ENCODE measurements at regions not wholly inside any gene's neighbourhood (a gene's known extent, or its start where the extent isn't known, plus 50 kb on each side); places are given as distances from the start of the nearest gene placed in this dataset.

GRCh38 chr1:208510192-208510952 is 266.2 kb upstream of the PLXNA2 start:
- Mint-ChIP-seq H3K9me3 (no peaks in the 10 kb centered on the region), H3K27ac (no peak overlapping the region), H3K4me1 (ENCODE audit: low read depth) (no peaks in the 10 kb centered on the region), H3K4me3 (no peak overlapping the region), H3K36me3 (ENCODE audit: low read depth) (no peaks in the 10 kb centered on the region), H3K27me3 (peaks cover 10% of the 10 kb centered on the region)
- intact Hi-C loops (cut with DNase I, micrococcal nuclease): no loop called here
- Histone ChIP-seq H3K4me3 (ENCODE audit: low read length) (no peak overlapping the region), H3K27ac (ENCODE audit: low read depth in 1 of 2, low read length in 2 of 2) (no peak overlapping the region), H3K4me1 (ENCODE audit: insufficient read depth, low read length) (no peaks in the 10 kb centered on the region), H3K27me3 (ENCODE audit: control insufficient read depth in 1 of 2, insufficient read depth in 2 of 2, low read length in 2 of 2) (no peaks in the 10 kb centered on the region), H3K36me3 (ENCODE audit: insufficient read depth, low read length) (no peaks in the 10 kb centered on the region), H3K9me3 (ENCODE audit: control insufficient read depth in 1 of 2, insufficient read depth in 1 of 2, low read length in 2 of 2) (no peaks in the 10 kb centered on the region)
- DNase-seq: no peak
- TF ChIP-seq CTCF (IDR thresholded peaks at IDR 0.05): no peak
- no peak for ATAC-seq (ENCODE audit: poor library complexity)
- POLR2A ChIA-PET: no interaction called here
- CTCF ChIA-PET: no interaction called here

GRCh38 chr1:208511242-208511860 is 267.2 kb upstream of the PLXNA2 start:
- intact Hi-C loops (cut with DNase I, micrococcal nuclease): no loop called here
- DNase-seq: no peak
- Histone ChIP-seq H3K4me3 (ENCODE audit: low read length) (no peak overlapping the region), H3K27ac (ENCODE audit: low read depth in 1 of 2, low read length in 2 of 2) (no peak overlapping the region), H3K9me3 (ENCODE audit: control insufficient read depth in 1 of 2, insufficient read depth in 1 of 2, low read length in 2 of 2) (peaks cover 0 to 1% of the 10 kb centered on the region in 2 experiments), H3K27me3 (ENCODE audit: control insufficient read depth in 1 of 2, insufficient read depth in 2 of 2, low read length in 2 of 2) (no peaks in the 10 kb centered on the region), H3K36me3 (ENCODE audit: insufficient read depth, low read length) (no peaks in the 10 kb centered on the region), H3K4me1 (ENCODE audit: insufficient read depth, low read length) (no peaks in the 10 kb centered on the region)
- TF ChIP-seq CTCF (IDR thresholded peaks at IDR 0.05): no peak
- H3K27me3 Mint-ChIP-seq: peaks cover 11% of the 10 kb centered on the region
- POLR2A ChIA-PET: no interaction called here
- no peaks in the 10 kb centered on the region for H3K4me1 Mint-ChIP-seq (ENCODE audit: low read depth)
- no peak overlapping the region for H3K27ac Mint-ChIP-seq
- no peak for ATAC-seq (ENCODE audit: poor library complexity)
- CTCF ChIA-PET: no interaction called here
- no peaks in the 10 kb centered on the region for H3K36me3 Mint-ChIP-seq (ENCODE audit: low read depth)
- no peak overlapping the region for H3K4me3 Mint-ChIP-seq
- H3K9me3 Mint-ChIP-seq: no peaks in the 10 kb centered on the region

- Histone ChIP-seq H3K4me1 (ENCODE audit: insufficient read depth, low read length) (no peaks in the 10 kb centered on the region), H3K27me3 (ENCODE audit: control insufficient read depth in 1 of 2, insufficient read depth in 2 of 2, low read length in 2 of 2) (no peaks in the 10 kb centered on the region), H3K27ac (ENCODE audit: low read depth in 1 of 2, low read length in 2 of 2) (no peak overlapping the region), H3K36me3 (ENCODE audit: insufficient read depth, low read length) (no peaks in the 10 kb centered on the region), H3K4me3 (ENCODE audit: low read length) (no peak overlapping the region), H3K9me3 (ENCODE audit: control insufficient read depth in 1 of 2, insufficient read depth in 1 of 2, low read length in 2 of 2) (peaks cover 0 to 11% of the 10 kb centered on the region in 2 experiments)
- H3K4me1 Mint-ChIP-seq (ENCODE audit: low read depth): no peaks in the 10 kb centered on the region
- ChIA-PET POLR2A (no interaction called here), CTCF (no interaction called here)
- DNase-seq (no peak), ATAC-seq (ENCODE audit: poor library complexity) (no peak)
- intact Hi-C loops (cut with DNase I, micrococcal nuclease): no loop called here
- H3K27me3 Mint-ChIP-seq: peaks cover 11% of the 10 kb centered on the region
- no peak for TF ChIP-seq CTCF (IDR thresholded peaks at IDR 0.05)
- H3K4me3 Mint-ChIP-seq: no peak overlapping the region
- H3K27ac Mint-ChIP-seq: no peak overlapping the region
- peaks cover 3% of the 10 kb centered on the region for H3K9me3 Mint-ChIP-seq
- H3K36me3 Mint-ChIP-seq (ENCODE audit: low read depth): no peaks in the 10 kb centered on the region
These were observed 269.6 kb upstream of the PLXNA2 start for GRCh38 chr1:208513799-208514198.
